ENCODE measurements at regions not wholly inside any gene's neighbourhood (a gene's known extent, or its start where the extent isn't known, plus 50 kb on each side); places are given as distances from the start of the nearest gene placed in this dataset.
"Not testable (repeated sequence)": the region's sequence is repeated elsewhere in the genome, so short reads cannot be mapped to it uniquely, and the experiment has no call there.

GRCh38 chr10:106271237-106271636 is 893.3 kb downstream of the SORCS1 start:
- Histone ChIP-seq H3K9me3 (ENCODE audit: control insufficient read depth, low read length) (no peaks in the 10 kb centered on the region), H3K27ac (ENCODE audit: insufficient read depth, low read depth, low read length, poor library complexity, severe bottlenecking) (no peak overlapping the region), H3K36me3 (ENCODE audit: control insufficient read depth, insufficient read depth, low read length) (no peaks in the 10 kb centered on the region), H3K4me3 (ENCODE audit: insufficient read depth, low read depth, low read length) (no peak overlapping the region), H3K27me3 (ENCODE audit: control insufficient read depth, insufficient read depth, low read length, poor library complexity, severe bottlenecking) (no peaks in the 10 kb centered on the region), H3K4me1 (ENCODE audit: control insufficient read depth, insufficient read depth, low read length) (no peaks in the 10 kb centered on the region)
- 89 to 97% methylated on average over 3 of the region's 3 CpGs for WGBS, 2 experiments

- Histone ChIP-seq H3K9me3 (ENCODE audit: control insufficient read depth, low read length) (no peaks in the 10 kb centered on the region), H3K4me3 (ENCODE audit: insufficient read depth, low read depth, low read length) (no peak overlapping the region), H3K27ac (ENCODE audit: insufficient read depth, low read depth, low read length, poor library complexity, severe bottlenecking) (no peak overlapping the region), H3K36me3 (ENCODE audit: control insufficient read depth, insufficient read depth, low read length) (no peaks in the 10 kb centered on the region), H3K4me1 (ENCODE audit: control insufficient read depth, insufficient read depth, low read length) (no peaks in the 10 kb centered on the region), H3K27me3 (ENCODE audit: control insufficient read depth, insufficient read depth, low read length, poor library complexity, severe bottlenecking) (no peaks in the 10 kb centered on the region)
- 93 to 97% methylated on average over 2 of the region's 2 CpGs for WGBS, 2 experiments
Observed at GRCh38 chr10:106268000-106268399, 896.5 kb downstream of the SORCS1 start.

GRCh38 chr10:106267591-106267990 is 896.9 kb downstream of the SORCS1 start:
- H3K36me3 ChIP-seq (ENCODE audit: control insufficient read depth, insufficient read depth, low read length), result no peaks in the 10 kb centered on the region
- no peaks in the 10 kb centered on the region for H3K4me1 ChIP-seq (ENCODE audit: control insufficient read depth, insufficient read depth, low read length)
- no peaks in the 10 kb centered on the region for H3K27me3 ChIP-seq (ENCODE audit: control insufficient read depth, insufficient read depth, low read length, poor library complexity, severe bottlenecking)
- no peaks in the 10 kb centered on the region for H3K9me3 ChIP-seq (ENCODE audit: control insufficient read depth, low read length)
- H3K4me3 ChIP-seq (ENCODE audit: insufficient read depth, low read depth, low read length), result no peak overlapping the region
- no peak overlapping the region for H3K27ac ChIP-seq (ENCODE audit: insufficient read depth, low read depth, low read length, poor library complexity, severe bottlenecking)
- WGBS, 2 experiments, result 86 to 87% methylated on average over 13 of the region's 13 CpGs

- 87 to 91% methylated on average over 6 of the region's 6 CpGs for WGBS, 2 experiments
- not testable (repeated sequence) for H3K27me3 ChIP-seq (ENCODE audit: control insufficient read depth, insufficient read depth, low read length, poor library complexity, severe bottlenecking); H3K4me3 ChIP-seq (ENCODE audit: insufficient read depth, low read depth, low read length); H3K36me3 ChIP-seq (ENCODE audit: control insufficient read depth, insufficient read depth, low read length); H3K27ac ChIP-seq (ENCODE audit: insufficient read depth, low read depth, low read length, poor library complexity, severe bottlenecking); H3K4me1 ChIP-seq (ENCODE audit: control insufficient read depth, insufficient read depth, low read length); H3K9me3 ChIP-seq (ENCODE audit: control insufficient read depth, low read length)
Observed at GRCh38 chr10:106257432-106257831, 907.1 kb downstream of the SORCS1 start.

- no peaks in the 10 kb centered on the region for H3K9me3 ChIP-seq (ENCODE audit: control insufficient read depth, low read length)
- no peak overlapping the region for H3K27ac ChIP-seq (ENCODE audit: insufficient read depth, low read depth, low read length, poor library complexity, severe bottlenecking)
- H3K4me3 ChIP-seq (ENCODE audit: insufficient read depth, low read depth, low read length), result no peak overlapping the region
- no peaks in the 10 kb centered on the region for H3K36me3 ChIP-seq (ENCODE audit: control insufficient read depth, insufficient read depth, low read length)
- 95% methylated on average over 6 of the region's 6 CpGs for WGBS, 2 experiments
- H3K4me1 ChIP-seq (ENCODE audit: control insufficient read depth, insufficient read depth, low read length), result no peaks in the 10 kb centered on the region
- H3K27me3 ChIP-seq (ENCODE audit: control insufficient read depth, insufficient read depth, low read length, poor library complexity, severe bottlenecking), result no peaks in the 10 kb centered on the region
Observed at GRCh38 chr10:106255111-106255678, 909.3 kb downstream of the SORCS1 start.

- H3K4me1 ChIP-seq (ENCODE audit: control insufficient read depth, insufficient read depth, low read length), result no peaks in the 10 kb centered on the region
- no peaks in the 10 kb centered on the region for H3K27me3 ChIP-seq (ENCODE audit: control insufficient read depth, insufficient read depth, low read length, poor library complexity, severe bottlenecking)
- H3K27ac ChIP-seq (ENCODE audit: insufficient read depth, low read depth, low read length, poor library complexity, severe bottlenecking), result no peak overlapping the region
- H3K9me3 ChIP-seq (ENCODE audit: control insufficient read depth, low read length), result no peaks in the 10 kb centered on the region
- H3K36me3 ChIP-seq (ENCODE audit: control insufficient read depth, insufficient read depth, low read length), result no peaks in the 10 kb centered on the region
- WGBS, 2 experiments, result 79 to 80% methylated on average over 7 of the region's 7 CpGs
- no peak overlapping the region for H3K4me3 ChIP-seq (ENCODE audit: insufficient read depth, low read depth, low read length)
Observed at GRCh38 chr10:106254071-106254470, 910.4 kb downstream of the SORCS1 start.

- H3K4me1 ChIP-seq (ENCODE audit: control insufficient read depth, insufficient read depth, low read length), result no peaks in the 10 kb centered on the region
- H3K4me3 ChIP-seq (ENCODE audit: insufficient read depth, low read depth, low read length), result no peak overlapping the region
- no peaks in the 10 kb centered on the region for H3K27me3 ChIP-seq (ENCODE audit: control insufficient read depth, insufficient read depth, low read length, poor library complexity, severe bottlenecking)
- no peaks in the 10 kb centered on the region for H3K9me3 ChIP-seq (ENCODE audit: control insufficient read depth, low read length)
- no peak overlapping the region for H3K27ac ChIP-seq (ENCODE audit: insufficient read depth, low read depth, low read length, poor library complexity, severe bottlenecking)
- no peaks in the 10 kb centered on the region for H3K36me3 ChIP-seq (ENCODE audit: control insufficient read depth, insufficient read depth, low read length)
Observed at GRCh38 chr10:106252541-106252940, 912.0 kb downstream of the SORCS1 start.

- Histone ChIP-seq H3K27me3 (ENCODE audit: control insufficient read depth, insufficient read depth, low read length, poor library complexity, severe bottlenecking) (no peaks in the 10 kb centered on the region), H3K4me3 (ENCODE audit: insufficient read depth, low read depth, low read length) (no peak overlapping the region), H3K27ac (ENCODE audit: insufficient read depth, low read depth, low read length, poor library complexity, severe bottlenecking) (no peak overlapping the region), H3K36me3 (ENCODE audit: control insufficient read depth, insufficient read depth, low read length) (no peaks in the 10 kb centered on the region), H3K9me3 (ENCODE audit: control insufficient read depth, low read length) (no peaks in the 10 kb centered on the region), H3K4me1 (ENCODE audit: control insufficient read depth, insufficient read depth, low read length) (no peaks in the 10 kb centered on the region)
- 88 to 100% methylated on average over 1 of the region's 1 CpG for WGBS, 2 experiments
Observed at GRCh38 chr10:106251573-106251972, 912.9 kb downstream of the SORCS1 start.

GRCh38 chr10:106242301-106242700 is 922.2 kb downstream of the SORCS1 start:
- WGBS, 2 experiments, result 76 to 80% methylated on average over 7 of the region's 7 CpGs
- no peaks in the 10 kb centered on the region for H3K9me3 ChIP-seq (ENCODE audit: control insufficient read depth, low read length)

GRCh38 chr10:106226828-106227227 is 937.7 kb downstream of the SORCS1 start:
- 86 to 91% methylated on average over 2 of the region's 2 CpGs for WGBS, 2 experiments
- H3K4me3 ChIP-seq (ENCODE audit: insufficient read depth, low read depth, low read length), result no peak overlapping the region
- H3K27ac ChIP-seq (ENCODE audit: insufficient read depth, low read depth, low read length, poor library complexity, severe bottlenecking), result no peak overlapping the region
- no peaks in the 10 kb centered on the region for H3K9me3 ChIP-seq (ENCODE audit: control insufficient read depth, low read length)
- no peaks in the 10 kb centered on the region for H3K4me1 ChIP-seq (ENCODE audit: control insufficient read depth, insufficient read depth, low read length)
- no peaks in the 10 kb centered on the region for H3K27me3 ChIP-seq (ENCODE audit: control insufficient read depth, insufficient read depth, low read length, poor library complexity, severe bottlenecking)
- no peaks in the 10 kb centered on the region for H3K36me3 ChIP-seq (ENCODE audit: control insufficient read depth, insufficient read depth, low read length)

More at GRCh38 chr10:106242301-106242700, 922.2 kb downstream of the SORCS1 start:
- Histone ChIP-seq H3K27ac (ENCODE audit: insufficient read depth, low read depth, low read length, poor library complexity, severe bottlenecking) (no peak overlapping the region), H3K4me3 (ENCODE audit: insufficient read depth, low read depth, low read length) (no peak overlapping the region), H3K27me3 (ENCODE audit: control insufficient read depth, insufficient read depth, low read length, poor library complexity, severe bottlenecking) (no peaks in the 10 kb centered on the region), H3K4me1 (ENCODE audit: control insufficient read depth, insufficient read depth, low read length) (no peaks in the 10 kb centered on the region), H3K36me3 (ENCODE audit: control insufficient read depth, insufficient read depth, low read length) (no peaks in the 10 kb centered on the region)

GRCh38 chr10:106226142-106226541 is 938.4 kb downstream of the SORCS1 start:
- Histone ChIP-seq H3K4me1 (ENCODE audit: control insufficient read depth, insufficient read depth, low read length) (no peaks in the 10 kb centered on the region), H3K36me3 (ENCODE audit: control insufficient read depth, insufficient read depth, low read length) (no peaks in the 10 kb centered on the region), H3K9me3 (ENCODE audit: control insufficient read depth, low read length) (no peaks in the 10 kb centered on the region), H3K27me3 (ENCODE audit: control insufficient read depth, insufficient read depth, low read length, poor library complexity, severe bottlenecking) (no peaks in the 10 kb centered on the region), H3K4me3 (ENCODE audit: insufficient read depth, low read depth, low read length) (no peak overlapping the region), H3K27ac (ENCODE audit: insufficient read depth, low read depth, low read length, poor library complexity, severe bottlenecking) (no peak overlapping the region)
- 86% methylated on average over 1 of the region's 1 CpG; no CpG with 5 or more reads in 1 of the 2 experiments for WGBS, 2 experiments

All from ectodermal cell (in vitro differentiated cells).